Right cardiac atrium (tissue), 5 donors: ENCODE measurements at regions not wholly inside any gene's neighbourhood (a gene's known extent, or its start where the extent isn't known, plus 50 kb on each side); places are given as distances from the start of the nearest gene placed in this dataset.
"Not testable (repeated sequence)": the region's sequence is repeated elsewhere in the genome, so short reads cannot be mapped to it uniquely, and the experiment has no call there.

Experiments
- ATAC-seq, 2 donors: fragments of 200-7000 bp; cut with Tn5 transposase; one replicate each; pipeline versions ENCODE4 v1.8.0 to v1.9.1; 2020; ENCODE audit warnings: moderate library complexity in 2 of 2, mild to moderate bottlenecking in 1 of 2
- DNase-seq, 3 donors: peaks; one replicate each; pipeline ENCODE4 v3.0.0-alpha.2; 2020
- H3K27ac ChIP-seq: one replicate; pipeline ENCODE4 v1.5.1; 2013; ENCODE audit warnings: mild to moderate bottlenecking, low read length, control low read depth, moderate library complexity
- H3K27me3 ChIP-seq: one replicate; pipeline ENCODE4 v1.6.1; 2013; ENCODE audit not compliant: control insufficient read depth, insufficient read depth
- H3K4me1 ChIP-seq: one replicate; pipeline ENCODE4 v1.6.1; 2013; ENCODE audit warnings: low read length; ENCODE audit not compliant: control insufficient read depth, insufficient read depth
- H3K4me3 ChIP-seq: one replicate; pipeline ENCODE4 v1.5.1; 2013; ENCODE audit warnings: low read length, control low read depth
- H3K9me3 ChIP-seq: one replicate; pipeline ENCODE4 v1.6.1; 2013; ENCODE audit warnings: low read length; ENCODE audit not compliant: control insufficient read depth
- WGBS: extraction: QIAGEN DNeasy Blood & Tissue Kit; methylation state at CpG from one replicate; pipeline ENCODE4 v1.1.7; 2013; 5-methylcytosine and 5-hydroxymethylcytosine counted together
- intact Hi-C, 4 donors: fragments of 100-400 bp; cut with DNase I; formaldehyde crosslinking; loops; one replicate each; pipeline versions ENCODE4 v1.11.0 to v1.14.0; 2022 to 2023
- donor health status: healthy with polysubstance abuse.
- donor health status: DM: no; HTN: yes; CAD: no.
- donor health status: DM: no; HTN: no; CAD: no.
- donor health status: DM: no; HTN: yes; CAD: no; lungs with severe emphysema.
- donor health status: DM: yes; HTN: yes; CAD: no.

GRCh38 chr13:48866249-48866648 is 109.5 kb upstream of the FNDC3A start:
- H3K4me1 ChIP-seq: peaks cover 3% of the 10 kb centered on the region
- intact Hi-C loops: no loop called here
- no peak overlapping the region for H3K4me3 ChIP-seq
- H3K9me3 ChIP-seq: no peaks in the 10 kb centered on the region
- no peaks in the 10 kb centered on the region for H3K27me3 ChIP-seq
- ATAC-seq (no peak), DNase-seq (peak in 1 of 3 donors; percentile 21)
- 30% methylated on average over 6 of the region's 6 CpGs for WGBS
- H3K27ac ChIP-seq: no peak overlapping the region

- no peak for DNase-seq
- 90% methylated on average over 1 of the region's 1 CpG for WGBS
- Histone ChIP-seq H3K4me3 (no peak overlapping the region), H3K9me3 (no peaks in the 10 kb centered on the region), H3K4me1 (no peaks in the 10 kb centered on the region), H3K27me3 (no peaks in the 10 kb centered on the region), H3K27ac (no peak overlapping the region)
- intact Hi-C loops: no loop called here
- no peak for ATAC-seq
These were observed 102.6 kb upstream of the FNDC3A start for GRCh38 chr13:48873081-48873480.

GRCh38 chr13:48873587-48873986 is 102.1 kb upstream of the FNDC3A start:
- ATAC-seq (peak; percentile 16 to 49), DNase-seq (no peak)
- Histone ChIP-seq H3K27ac (no peak overlapping the region), H3K4me3 (no peak overlapping the region), H3K9me3 (no peaks in the 10 kb centered on the region), H3K27me3 (no peaks in the 10 kb centered on the region), H3K4me1 (no peaks in the 10 kb centered on the region)
- intact Hi-C loops: no loop called here
- 60% methylated on average over 2 of the region's 2 CpGs for WGBS

- Histone ChIP-seq H3K9me3 (no peaks in the 10 kb centered on the region), H3K27ac (no peak overlapping the region), H3K4me3 (no peak overlapping the region), H3K27me3 (no peaks in the 10 kb centered on the region), H3K4me1 (no peaks in the 10 kb centered on the region)
- ATAC-seq (peak; percentile 94 to 97), DNase-seq (peak in 1 of 3 donors; percentile 29)
- WGBS: 41% methylated on average over 3 of the region's 3 CpGs
- intact Hi-C loops: no loop called here
These were observed 101.5 kb upstream of the FNDC3A start for GRCh38 chr13:48874165-48874564.

GRCh38 chr13:48875047-48875446 is 100.7 kb upstream of the FNDC3A start:
- H3K27me3 ChIP-seq: no peaks in the 10 kb centered on the region

GRCh38 chr13:48876289-48876688 is 99.4 kb upstream of the FNDC3A start:
- intact Hi-C loops: no loop called here
- Histone ChIP-seq H3K9me3 (no peaks in the 10 kb centered on the region), H3K4me1 (no peaks in the 10 kb centered on the region), H3K4me3 (no peak overlapping the region), H3K27ac (no peak overlapping the region), H3K27me3 (no peaks in the 10 kb centered on the region)
- no peak for DNase-seq
- ATAC-seq: no peak

More at GRCh38 chr13:48875047-48875446, 100.7 kb upstream of the FNDC3A start:
- H3K9me3 ChIP-seq: no peaks in the 10 kb centered on the region
- DNase-seq: no peak
- intact Hi-C loops: no loop called here
- WGBS: 31% methylated on average over 4 of the region's 4 CpGs
- H3K27ac ChIP-seq: no peak overlapping the region
- no peak for ATAC-seq
- no peak overlapping the region for H3K4me3 ChIP-seq
- H3K4me1 ChIP-seq: no peaks in the 10 kb centered on the region

- DNase-seq (no peak), ATAC-seq (no peak)
- Histone ChIP-seq H3K4me1 (no peaks in the 10 kb centered on the region), H3K4me3 (no peak overlapping the region), H3K27me3 (no peaks in the 10 kb centered on the region), H3K27ac (no peak overlapping the region), H3K9me3 (no peaks in the 10 kb centered on the region)
- 70% methylated on average over 2 of the region's 2 CpGs for WGBS
- intact Hi-C loops: no loop called here
These were observed 96.3 kb upstream of the FNDC3A start for GRCh38 chr13:48879432-48879831.

GRCh38 chr13:48879854-48880253 is 95.9 kb upstream of the FNDC3A start:
- intact Hi-C loops: no loop called here
- 70% methylated on average over 7 of the region's 7 CpGs for WGBS
- ATAC-seq (no peak), DNase-seq (peak in 1 of 3 donors; percentile 24)
- Histone ChIP-seq H3K4me3 (no peak overlapping the region), H3K27me3 (no peaks in the 10 kb centered on the region), H3K4me1 (no peaks in the 10 kb centered on the region), H3K9me3 (no peaks in the 10 kb centered on the region), H3K27ac (no peak overlapping the region)

GRCh38 chr13:48883786-48884185 is 91.9 kb upstream of the FNDC3A start:
- H3K4me3 ChIP-seq, H3K9me3 ChIP-seq, DNase-seq, H3K27ac ChIP-seq, H3K4me1 ChIP-seq, ATAC-seq, intact Hi-C loops, H3K27me3 ChIP-seq: not testable (repeated sequence)
- 89% methylated on average over 1 of the region's 1 CpG for WGBS

GRCh38 chr13:48885027-48885395 is 90.7 kb upstream of the FNDC3A start:
- intact Hi-C loops: no loop called here
- no peaks in the 10 kb centered on the region for H3K9me3 ChIP-seq
- no peak overlapping the region for H3K27ac ChIP-seq
- ATAC-seq: no peak
- no peak for DNase-seq
- no peak overlapping the region for H3K4me3 ChIP-seq
- no peaks in the 10 kb centered on the region for H3K27me3 ChIP-seq
- H3K4me1 ChIP-seq: no peaks in the 10 kb centered on the region

GRCh38 chr13:48888613-48889012 is 87.1 kb upstream of the FNDC3A start:
- no peak for DNase-seq
- 83% methylated on average over 5 of the region's 5 CpGs for WGBS
- intact Hi-C loops: no loop called here
- H3K9me3 ChIP-seq: no peaks in the 10 kb centered on the region
- no peak for ATAC-seq
- H3K27me3 ChIP-seq: no peaks in the 10 kb centered on the region
- no peak overlapping the region for H3K27ac ChIP-seq
- no peaks in the 10 kb centered on the region for H3K4me1 ChIP-seq
- no peak overlapping the region for H3K4me3 ChIP-seq

- Histone ChIP-seq H3K4me3 (no peak overlapping the region), H3K27me3 (no peaks in the 10 kb centered on the region), H3K9me3 (no peaks in the 10 kb centered on the region), H3K4me1 (no peaks in the 10 kb centered on the region), H3K27ac (no peak overlapping the region)
- DNase-seq (no peak), ATAC-seq (no peak)
- intact Hi-C loops: no loop called here
- WGBS: 78% methylated on average over 3 of the region's 3 CpGs
These were observed 85.3 kb upstream of the FNDC3A start for GRCh38 chr13:48890391-48890790.
